Loucy (cell line): ENCODE measurements at regions not wholly inside any gene's neighbourhood (a gene's known extent, or its start where the extent isn't known, plus 50 kb on each side); places are given as distances from the start of the nearest gene placed in this dataset.

Source experiments
- H2AFZ ChIP-seq: fragments of 200-600 bp; sonication (generic); 2 replicates; pipeline ENCODE4 v1.6.0; 2016; ENCODE audit warnings: antibody characterized with exemption, mild to moderate bottlenecking, low read length, moderate library complexity
- H3F3A ChIP-seq: fragments of 200-600 bp; 2 replicates; pipeline ENCODE4 v1.6.0; 2016; ENCODE audit warnings: antibody characterized with exemption, low read depth, mild to moderate bottlenecking
- H3K27me3 ChIP-seq: fragments of 200-600 bp; sonication (generic); 2 replicates; pipeline ENCODE4 v1.6.1; 2014; ENCODE audit warnings: low read length, mild to moderate bottlenecking; ENCODE audit not compliant: insufficient read depth, poor library complexity, severe bottlenecking
- H3K36me3 ChIP-seq: fragments of 200-600 bp; sonication (generic); 2 replicates; pipeline ENCODE4 v1.6.1; 2016; ENCODE audit warnings: low read length; ENCODE audit not compliant: insufficient read depth
- H3K4me1 ChIP-seq: fragments of 200-600 bp; sonication (generic); 2 replicates; pipeline ENCODE4 v1.5.1; 2014; ENCODE audit warnings: low read length, mild to moderate bottlenecking; ENCODE audit not compliant: insufficient read depth, poor library complexity, severe bottlenecking
- H3K4me2 ChIP-seq: fragments of 200-600 bp; sonication (generic); 2 replicates; pipeline ENCODE4 v1.6.0; 2014; ENCODE audit warnings: antibody characterized with exemption, low read length, low read depth, mild to moderate bottlenecking; ENCODE audit not compliant: poor library complexity, severe bottlenecking
- H3K4me3 ChIP-seq: fragments of 200-600 bp; sonication (generic); 2 replicates; pipeline ENCODE4 v1.5.1; 2014; ENCODE audit warnings: low read length, mild to moderate bottlenecking, mixed read lengths; ENCODE audit not compliant: poor library complexity, severe bottlenecking
- H3K79me2 ChIP-seq: fragments of 200-600 bp; sonication (generic); 2 replicates; pipeline ENCODE4 v1.6.1; 2014; ENCODE audit warnings: low read length; ENCODE audit not compliant: insufficient read depth
- H3K9ac ChIP-seq: fragments of 200-600 bp; sonication (generic); 2 replicates; pipeline ENCODE4 v1.6.0; 2014; ENCODE audit warnings: mild to moderate bottlenecking, low read depth, low read length, moderate library complexity; ENCODE audit not compliant: poor library complexity, severe bottlenecking
- H3K9me2 ChIP-seq: fragments of 200-600 bp; sonication (generic); replicated peaks from 2 replicates; pipeline ENCODE4 v1.6.1; 2016; ENCODE audit warnings: low read depth, low read length, mixed read lengths
- H3K9me3 ChIP-seq: fragments of 200-600 bp; sonication (generic); 2 replicates; pipeline ENCODE4 v1.6.1; 2014; ENCODE audit warnings: mild to moderate bottlenecking, antibody characterized with exemption, low read length, low read depth; ENCODE audit not compliant: insufficient read depth
- H4K20me1 ChIP-seq: fragments of 200-600 bp; sonication (generic); 2 replicates; pipeline ENCODE4 v1.6.0; 2014; ENCODE audit warnings: antibody characterized with exemption, low read length, mild to moderate bottlenecking; ENCODE audit not compliant: insufficient read depth, poor library complexity, severe bottlenecking
- CTCF ChIP-seq: fragments of 200-600 bp; sonication (generic); conservative IDR thresholded peaks from 2 replicates; pipeline ENCODE4 v1.5.1; 2014; ENCODE audit warnings: mild to moderate bottlenecking, antibody characterized with exemption, low read length
- EZH2phosphoT487 ChIP-seq: fragments of 200-600 bp; IDR thresholded peaks from 2 replicates; pipeline ENCODE4 v1.6.1; 2018; ENCODE audit warnings: antibody characterized with exemption, mild to moderate bottlenecking, moderate library complexity, borderline replicate concordance

DNA sequence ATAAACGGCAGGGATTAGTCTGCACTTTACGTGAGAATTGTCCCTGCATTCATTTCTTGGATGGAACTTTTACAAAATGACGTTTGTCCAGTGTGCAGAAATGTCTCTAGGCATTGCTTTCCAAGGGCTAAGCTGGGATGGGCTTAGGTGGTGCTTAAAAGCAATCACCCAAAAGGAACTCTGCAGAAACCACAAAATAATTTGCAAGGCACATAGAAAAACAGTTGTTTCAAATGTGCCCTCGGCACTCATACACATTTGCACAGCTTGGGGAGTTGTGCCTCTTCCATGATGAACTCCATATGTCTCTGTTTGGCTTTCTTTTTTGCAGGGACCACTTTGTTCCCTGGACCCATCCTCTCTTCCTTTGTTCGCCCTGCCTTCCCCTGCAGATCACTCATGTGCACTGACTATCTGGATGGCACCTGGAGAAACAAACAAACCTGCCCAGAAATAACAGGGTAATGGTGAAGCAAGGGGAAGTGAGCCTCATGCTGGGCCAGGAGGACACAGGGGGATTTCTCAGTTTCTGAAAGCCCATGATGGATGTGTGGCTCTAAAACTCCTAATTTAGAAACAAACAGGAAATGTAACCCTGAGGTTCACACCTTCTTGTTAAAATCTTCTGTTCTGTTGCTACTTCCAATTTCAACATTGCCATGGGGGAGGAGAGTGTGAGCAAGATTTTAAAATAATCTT lies 150.2 kb downstream of the SNX19 start:
- no peaks in the 10 kb centered on the region for H3K36me3 ChIP-seq
- TF ChIP-seq CTCF (no peak), EZH2phosphoT487 (no peak)
- H3K79me2 ChIP-seq, result no peaks in the 10 kb centered on the region
- H3K27me3 ChIP-seq, result no peaks in the 10 kb centered on the region
- H3K9me2 ChIP-seq, result no peaks in the 10 kb centered on the region
- no peaks in the 10 kb centered on the region for H3K9me3 ChIP-seq
- peaks cover 7% of the 10 kb centered on the region for H3K4me1 ChIP-seq
- H4K20me1 ChIP-seq, result no peaks in the 10 kb centered on the region
- peak overlapping the region; percentile 8 for H3K4me2 ChIP-seq
- H3K4me3 ChIP-seq, result no peak overlapping the region
- H2AFZ ChIP-seq, result no peak overlapping the region; the same call in 1 of the 2 replicates
- H3F3A ChIP-seq, result no peaks in the 10 kb centered on the region
- H3K9ac ChIP-seq, result no peak overlapping the region

GRCh38 chr11:130766650-130767565 lies 149.4 kb downstream of the SNX19 start:
- H3K4me1 ChIP-seq, result peaks cover 7% of the 10 kb centered on the region
- H2AFZ ChIP-seq, result no peak overlapping the region; the same call in 1 of the 2 replicates
- H3K9ac ChIP-seq, result no peak overlapping the region

More at GRCh38 chr11:130766650-130767565, 149.4 kb downstream of the SNX19 start:
- Histone ChIP-seq H3K9me3 (no peaks in the 10 kb centered on the region), H3K36me3 (no peaks in the 10 kb centered on the region), H3K9me2 (no peaks in the 10 kb centered on the region), H3F3A (no peaks in the 10 kb centered on the region), H4K20me1 (no peaks in the 10 kb centered on the region), H3K27me3 (no peaks in the 10 kb centered on the region), H3K4me3 (no peak overlapping the region), H3K4me2 (peak overlapping the region; percentile 8), H3K79me2 (no peaks in the 10 kb centered on the region)
- TF ChIP-seq CTCF, result no peak
- no peak for TF ChIP-seq EZH2phosphoT487
